H9 (cell line): ENCODE measurements at regions not wholly inside any gene's neighbourhood (a gene's known extent, or its start where the extent isn't known, plus 50 kb on each side); places are given as distances from the start of the nearest gene placed in this dataset.

Experiments
- DNase-seq: peaks from one replicate; pipeline ENCODE4 v3.0.0-alpha.2; 2017
- H2AFZ ChIP-seq: one replicate; pipeline ENCODE4 v1.6.1; 2013; ENCODE audit warnings: mild to moderate bottlenecking, low read length, control low read depth, moderate library complexity
- H2AK5ac ChIP-seq: 2 replicates; pipeline ENCODE4 v1.6.1; 2013; ENCODE audit warnings: low read length, control low read depth, mixed read lengths; ENCODE audit not compliant: insufficient read length
- H2BK120ac ChIP-seq: one replicate; pipeline ENCODE4 v1.6.1; 2013; ENCODE audit warnings: low read depth, mild to moderate bottlenecking, low read length, control low read depth, inconsistent platforms; ENCODE audit not compliant: poor library complexity, severe bottlenecking
- H2BK12ac ChIP-seq: 2 replicates; pipeline ENCODE4 v1.6.1; 2013; ENCODE audit warnings: low read length, control low read depth, mixed read lengths, low read depth; ENCODE audit not compliant: insufficient read length
- H2BK15ac ChIP-seq: 2 replicates; pipeline ENCODE4 v1.6.1; 2013; ENCODE audit warnings: low read depth, low read length, control low read depth
- H2BK20ac ChIP-seq: one replicate; pipeline ENCODE4 v1.6.1; 2013; ENCODE audit warnings: low read depth, mild to moderate bottlenecking, low read length, control low read depth, inconsistent platforms; ENCODE audit not compliant: poor library complexity, severe bottlenecking
- H2BK5ac ChIP-seq: 2 replicates; pipeline ENCODE4 v1.6.1; 2013; ENCODE audit warnings: low read length, control low read depth, mixed read lengths; ENCODE audit not compliant: insufficient read length
- H3K14ac ChIP-seq: 2 replicates; pipeline ENCODE4 v1.6.1; 2013; ENCODE audit warnings: low read length, control low read depth; ENCODE audit not compliant: insufficient read depth
- H3K18ac ChIP-seq: 2 replicates; pipeline ENCODE4 v1.6.1; 2013; ENCODE audit warnings: low read depth, mild to moderate bottlenecking, mixed read lengths, low read length, control low read depth; ENCODE audit not compliant: insufficient read length
- H3K23ac ChIP-seq: 2 replicates; pipeline ENCODE4 v1.6.1; 2013; ENCODE audit warnings: low read length, control low read depth, mixed read lengths, low read depth; ENCODE audit not compliant: insufficient read length
- H3K23me2 ChIP-seq: 2 replicates; pipeline ENCODE4 v1.6.1; 2013; ENCODE audit warnings: low read depth, mild to moderate bottlenecking, mixed read lengths, low read length, control low read depth; ENCODE audit not compliant: insufficient read length, poor library complexity, severe bottlenecking
- H3K27ac ChIP-seq: 2 replicates; pipeline ENCODE4 v1.5.1; 2013; ENCODE audit warnings: low read length, control low read depth, mixed read lengths, low read depth; ENCODE audit not compliant: insufficient read length
- H3K27me3 ChIP-seq: 2 replicates; pipeline ENCODE4 v1.6.1; 2013; ENCODE audit warnings: low read length, control low read depth, inconsistent platforms; ENCODE audit not compliant: insufficient read depth
- H3K4ac ChIP-seq: 2 replicates; pipeline ENCODE4 v1.6.1; 2013; ENCODE audit warnings: low read depth, mild to moderate bottlenecking, control low read depth, inconsistent platforms, low read length, moderate library complexity
- H3K4me1 ChIP-seq: 2 replicates; pipeline ENCODE4 v1.6.1; 2013; ENCODE audit warnings: low read length, control low read depth, inconsistent platforms; ENCODE audit not compliant: insufficient read depth
- H3K4me2 ChIP-seq: 2 replicates; pipeline ENCODE4 v1.6.1; 2013; ENCODE audit warnings: low read length, control low read depth, mixed read lengths; ENCODE audit not compliant: insufficient read length, insufficient read depth
- H3K56ac ChIP-seq: 2 replicates; pipeline ENCODE4 v1.6.1; 2013; ENCODE audit warnings: low read depth, mild to moderate bottlenecking, mixed read lengths, low read length, control low read depth; ENCODE audit not compliant: insufficient read length
- H3K79me1 ChIP-seq: 2 replicates; pipeline ENCODE4 v1.6.1; 2013; ENCODE audit warnings: low read depth, mild to moderate bottlenecking, moderate library complexity, low read length, control low read depth, inconsistent platforms; ENCODE audit not compliant: insufficient read depth, poor library complexity, severe bottlenecking
- H3K79me2 ChIP-seq: 2 replicates; pipeline ENCODE4 v1.6.1; 2013; ENCODE audit warnings: low read length, control low read depth, inconsistent platforms; ENCODE audit not compliant: insufficient read depth
- H3K9ac ChIP-seq: 2 replicates; pipeline ENCODE4 v1.6.1; 2013; ENCODE audit warnings: low read length, control low read depth, mixed read lengths; ENCODE audit not compliant: insufficient read length; ENCODE audit errors: extremely low read depth
- H3K9me3 ChIP-seq: one replicate; pipeline ENCODE4 v1.6.1; 2013; ENCODE audit warnings: low read depth, low read length, inconsistent platforms; ENCODE audit not compliant: control insufficient read depth
- H3T11ph ChIP-seq: one replicate; pipeline ENCODE4 v1.6.1; 2013; ENCODE audit warnings: mild to moderate bottlenecking, low read length, control low read depth, inconsistent platforms
- H4K20me1 ChIP-seq: one replicate; pipeline ENCODE4 v1.6.1; 2013; ENCODE audit not compliant: control insufficient read depth, insufficient read length, insufficient read depth
- H4K5ac ChIP-seq: 2 replicates; pipeline ENCODE4 v1.6.1; 2013; ENCODE audit warnings: low read depth, mild to moderate bottlenecking, mixed read lengths, low read length, control low read depth; ENCODE audit not compliant: insufficient read length
- H4K8ac ChIP-seq: replicated peaks from 2 replicates; pipeline ENCODE4 v1.6.1; 2013; ENCODE audit warnings: low read length, control low read depth, mixed read lengths, low read depth; ENCODE audit not compliant: insufficient read length
- H4K91ac ChIP-seq: 2 replicates; pipeline ENCODE4 v1.6.1; 2013; ENCODE audit warnings: low read depth, mild to moderate bottlenecking, moderate library complexity, mixed read lengths, low read length, control low read depth; ENCODE audit not compliant: insufficient read length
- H3K27ac Mint-ChIP-seq, 3 experiments: 2 replicates in 2 of 3; 3 replicates in 1 of 3; pipeline ENCODE4 v1.8.0; 2020 to 2021; ENCODE audit warnings: mixed read lengths in 3 of 3, mild to moderate bottlenecking in 1 of 3, moderate library complexity in 1 of 3
- H3K27me3 Mint-ChIP-seq: 2 replicates; pipeline ENCODE4 v1.8.0; 2021; ENCODE audit warnings: low read depth, mild to moderate bottlenecking, moderate library complexity, mixed read lengths
- H3K36me3 Mint-ChIP-seq, 3 experiments: 2 replicates in 2 of 3; 3 replicates in 1 of 3; pipeline ENCODE4 v1.8.0; 2020 to 2021; ENCODE audit warnings: low read depth in 3 of 3, mixed read lengths in 3 of 3; ENCODE audit not compliant: insufficient read depth in 1 of 3
- H3K4me1 Mint-ChIP-seq, 2 experiments: 2 replicates each; pipeline ENCODE4 v1.8.0; 2020; ENCODE audit warnings: mixed read lengths in 2 of 2
- H3K4me3 Mint-ChIP-seq, 2 experiments: 2 replicates in 1 of 2; 3 replicates in 1 of 2; pipeline ENCODE4 v1.8.0; 2020 to 2021; ENCODE audit warnings: mild to moderate bottlenecking in 2 of 2, mixed read lengths in 2 of 2, moderate library complexity in 1 of 2
- H3K9me3 Mint-ChIP-seq, 2 experiments: 2 replicates in 1 of 2; 3 replicates in 1 of 2; pipeline ENCODE4 v1.8.0; 2020; ENCODE audit warnings: mild to moderate bottlenecking in 2 of 2, mixed read lengths in 2 of 2, moderate library complexity in 1 of 2
- WGBS: extraction: QIAGEN DNeasy Blood & Tissue Kit; methylation state at CpG from one replicate; pipeline ENCODE4 v1.1.7; 2013; ENCODE audit warnings: missing lambda C conversion rate, low lambda C conversion rate, mixed read lengths; ENCODE audit not compliant: insufficient read length; ENCODE audit errors: extremely low coverage; 5-methylcytosine and 5-hydroxymethylcytosine counted together
- TF ChIP-seq, protein P1 (sequence below): fragments of 200-600 bp; sonication (generic); conservative IDR thresholded peaks from 3 replicates; pipeline ENCODE4 v1.8.0; 2021; ENCODE audit warnings: antibody characterized with exemption, mild to moderate bottlenecking

- TF ChIP-seq, protein P1, sequence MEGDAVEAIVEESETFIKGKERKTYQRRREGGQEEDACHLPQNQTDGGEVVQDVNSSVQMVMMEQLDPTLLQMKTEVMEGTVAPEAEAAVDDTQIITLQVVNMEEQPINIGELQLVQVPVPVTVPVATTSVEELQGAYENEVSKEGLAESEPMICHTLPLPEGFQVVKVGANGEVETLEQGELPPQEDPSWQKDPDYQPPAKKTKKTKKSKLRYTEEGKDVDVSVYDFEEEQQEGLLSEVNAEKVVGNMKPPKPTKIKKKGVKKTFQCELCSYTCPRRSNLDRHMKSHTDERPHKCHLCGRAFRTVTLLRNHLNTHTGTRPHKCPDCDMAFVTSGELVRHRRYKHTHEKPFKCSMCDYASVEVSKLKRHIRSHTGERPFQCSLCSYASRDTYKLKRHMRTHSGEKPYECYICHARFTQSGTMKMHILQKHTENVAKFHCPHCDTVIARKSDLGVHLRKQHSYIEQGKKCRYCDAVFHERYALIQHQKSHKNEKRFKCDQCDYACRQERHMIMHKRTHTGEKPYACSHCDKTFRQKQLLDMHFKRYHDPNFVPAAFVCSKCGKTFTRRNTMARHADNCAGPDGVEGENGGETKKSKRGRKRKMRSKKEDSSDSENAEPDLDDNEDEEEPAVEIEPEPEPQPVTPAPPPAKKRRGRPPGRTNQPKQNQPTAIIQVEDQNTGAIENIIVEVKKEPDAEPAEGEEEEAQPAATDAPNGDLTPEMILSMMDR = no peak
- no peak for DNase-seq
- H3K4ac ChIP-seq = no peak overlapping the region
- H3K27ac ChIP-seq = no peak overlapping the region
- Mint-ChIP-seq H3K27me3 (no peaks in the 10 kb centered on the region), H3K9me3 (no peaks in the 10 kb centered on the region), H3K27ac (no peak overlapping the region), H3K4me1 (no peaks in the 10 kb centered on the region), H3K4me3 (no peak overlapping the region), H3K36me3 (no peaks in the 10 kb centered on the region)
- no peaks in the 10 kb centered on the region for H3K4me1 ChIP-seq
- H3K23me2 ChIP-seq = no peaks in the 10 kb centered on the region
- H4K8ac ChIP-seq = no peak overlapping the region
- no peak overlapping the region for H2BK15ac ChIP-seq
- H3K14ac ChIP-seq = no peak overlapping the region
- H3K79me1 ChIP-seq = no peaks in the 10 kb centered on the region
- H3T11ph ChIP-seq = no peak overlapping the region
- H2BK5ac ChIP-seq = no peak overlapping the region
- no peak overlapping the region for H3K4me2 ChIP-seq
- H2AFZ ChIP-seq = no peak overlapping the region
- no peaks in the 10 kb centered on the region for H3K27me3 ChIP-seq
- H3K9me3 ChIP-seq = no peaks in the 10 kb centered on the region
- no peaks in the 10 kb centered on the region for H3K79me2 ChIP-seq
- WGBS = no CpG with 5 or more reads among the region's 3 CpGs
- H4K91ac ChIP-seq = no peak overlapping the region
- no peak overlapping the region for H3K9ac ChIP-seq
- no peak overlapping the region for H2AK5ac ChIP-seq
- H4K20me1 ChIP-seq = no peaks in the 10 kb centered on the region
- no peak overlapping the region for H4K5ac ChIP-seq
- no peak overlapping the region for H2BK12ac ChIP-seq
- no peak overlapping the region for H3K56ac ChIP-seq
- no peak overlapping the region for H3K18ac ChIP-seq
- H2BK120ac ChIP-seq = no peak overlapping the region
- no peak overlapping the region for H2BK20ac ChIP-seq
- no peak overlapping the region for H3K23ac ChIP-seq
Observed at GRCh38 chr5:103469288-103470040, 93.1 kb downstream of the NUDT12 start.
